ENCODE measurements at regions not wholly inside any gene's neighbourhood (a gene's known extent, or its start where the extent isn't known, plus 50 kb on each side); places are given as distances from the start of the nearest gene placed in this dataset.

DNA sequence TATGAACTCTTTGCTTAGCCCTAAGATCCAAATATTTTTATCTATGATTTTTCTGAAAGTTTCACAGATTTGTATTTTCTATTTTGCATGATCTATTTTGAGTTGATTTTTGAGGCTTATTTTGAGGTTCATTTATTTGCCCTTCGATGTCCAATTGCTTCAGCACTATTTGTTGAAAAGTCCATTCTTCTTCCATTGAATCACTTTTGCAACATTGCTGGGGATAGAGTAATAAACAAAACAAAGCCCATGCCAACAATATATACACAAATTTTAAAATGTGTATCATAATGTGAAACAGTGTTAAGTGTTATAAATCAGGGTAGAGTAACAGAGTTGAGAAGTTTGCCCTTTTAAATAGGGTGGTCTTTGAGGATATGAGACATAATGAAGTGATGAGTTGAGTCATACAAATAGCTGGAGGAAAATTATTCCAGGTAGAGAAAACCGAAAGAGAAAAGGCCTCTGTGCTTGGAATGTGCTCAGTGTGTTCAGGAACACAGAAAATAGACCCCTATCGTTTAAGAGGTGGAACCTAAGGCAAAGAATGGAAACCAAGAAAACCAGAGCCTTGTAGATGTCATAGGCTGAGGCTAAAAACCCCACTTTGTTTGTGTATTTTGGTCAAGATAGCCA, 172.7 kb upstream of the NR5A2 start:
- DNase-seq (ENCODE audit: low read depth): no peak

DNA sequence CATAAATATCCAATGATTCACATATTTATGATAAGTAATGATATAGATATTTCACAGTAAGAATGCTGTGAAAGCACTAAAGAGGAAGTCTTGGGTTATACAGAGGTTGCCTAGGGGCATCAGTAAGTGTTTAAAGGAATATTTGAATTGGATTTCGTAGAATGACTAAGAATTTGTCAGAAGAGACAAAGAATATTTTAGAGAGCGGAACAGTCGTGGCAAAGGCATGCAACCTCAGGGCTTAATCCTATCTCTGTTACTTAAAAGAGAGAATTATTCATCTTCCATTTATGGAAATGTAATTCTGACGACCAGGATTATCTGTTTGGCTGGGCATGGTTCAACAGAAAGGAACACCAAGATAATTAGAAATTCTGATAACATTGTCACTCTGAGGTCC, 171.9 kb upstream of the NR5A2 start:
- DNase-seq (ENCODE audit: low read depth): no peak

DNA sequence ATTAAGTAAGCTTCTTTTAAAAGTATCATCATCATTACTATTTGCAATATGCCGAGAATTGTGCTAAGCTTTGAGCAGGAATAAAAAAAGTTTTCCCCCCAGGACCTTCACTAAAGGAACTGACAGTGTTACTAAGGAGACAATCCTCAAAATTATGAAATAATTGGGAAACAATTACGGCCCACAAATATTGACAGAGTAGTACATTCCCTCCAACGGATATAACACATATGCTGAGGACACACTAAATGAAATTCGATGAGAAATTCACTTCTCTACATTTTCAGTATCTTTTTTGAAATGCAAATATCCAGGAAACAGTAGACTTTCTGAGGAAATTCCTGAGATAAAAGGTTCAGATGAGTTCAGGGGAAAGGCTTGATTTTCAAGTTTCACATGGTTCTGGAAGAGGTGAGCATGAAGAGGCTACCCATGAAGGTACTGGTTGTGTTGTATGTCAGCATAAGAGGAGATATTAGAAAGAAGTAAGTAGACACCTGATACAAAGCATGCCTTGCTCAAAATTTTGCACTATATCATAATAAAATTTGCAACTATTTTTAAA, 171.2 kb upstream of the NR5A2 start:
- no peak for DNase-seq (ENCODE audit: low read depth)

DNA sequence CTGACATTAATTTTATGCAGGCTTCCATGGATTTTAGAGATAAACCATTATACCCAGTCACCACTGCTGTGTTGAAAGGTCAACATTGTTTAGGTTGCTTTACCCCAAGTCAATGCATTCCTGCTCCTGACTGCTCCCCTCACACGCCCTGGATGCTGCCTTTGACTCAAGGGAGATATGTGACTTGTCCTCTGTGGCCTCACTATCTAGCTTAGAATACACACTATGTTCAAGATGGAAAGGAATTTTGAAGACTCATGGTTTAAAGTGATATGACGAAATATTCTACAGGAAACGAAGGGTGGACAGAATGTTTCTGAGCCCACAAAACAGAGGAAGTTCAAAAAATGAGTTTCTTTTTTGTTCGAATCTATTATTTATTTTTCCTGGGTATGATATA, 170.4 kb upstream of the NR5A2 start:
- DNase-seq (ENCODE audit: low read depth): no peak

DNA sequence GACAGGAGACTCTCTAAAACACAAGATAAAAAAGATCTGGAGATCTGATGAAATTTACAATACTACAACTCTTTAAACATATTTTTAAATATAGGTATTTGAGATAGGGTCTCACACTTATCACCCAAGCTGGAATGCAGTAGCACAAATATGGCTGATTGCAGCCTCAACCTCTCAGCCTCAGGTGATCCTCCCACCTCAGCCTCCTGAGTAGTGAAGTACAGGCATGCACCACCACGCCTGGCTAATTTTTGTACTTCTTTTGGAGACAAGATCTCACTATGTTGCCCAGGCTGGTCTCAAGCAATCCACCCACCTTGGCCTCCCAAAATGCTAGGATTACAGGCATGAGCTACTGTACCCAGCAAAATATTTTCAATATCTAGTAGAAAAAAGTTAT, 170.0 kb upstream of the NR5A2 start:
- no peak for DNase-seq (ENCODE audit: low read depth)

DNA sequence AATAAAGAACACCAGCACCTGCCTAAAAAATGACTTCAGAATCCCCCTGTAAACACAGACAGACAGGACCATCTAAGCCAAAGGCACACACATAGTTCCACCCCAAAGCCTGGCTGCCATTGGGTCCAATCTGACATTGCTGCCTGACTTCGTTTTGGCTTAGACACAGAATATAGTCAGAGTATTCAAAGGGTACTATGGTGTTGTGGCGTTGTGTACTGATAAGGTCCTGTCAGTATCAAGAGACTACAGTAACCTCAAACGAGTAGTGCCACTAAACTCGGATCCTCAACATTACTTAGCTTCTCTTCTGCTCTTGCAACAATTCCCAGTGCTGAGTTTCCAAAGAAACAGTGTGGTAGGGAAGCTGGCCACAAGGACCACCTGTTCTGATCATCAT, 169.3 kb upstream of the NR5A2 start:
- DNase-seq (ENCODE audit: low read depth): no peak

DNA sequence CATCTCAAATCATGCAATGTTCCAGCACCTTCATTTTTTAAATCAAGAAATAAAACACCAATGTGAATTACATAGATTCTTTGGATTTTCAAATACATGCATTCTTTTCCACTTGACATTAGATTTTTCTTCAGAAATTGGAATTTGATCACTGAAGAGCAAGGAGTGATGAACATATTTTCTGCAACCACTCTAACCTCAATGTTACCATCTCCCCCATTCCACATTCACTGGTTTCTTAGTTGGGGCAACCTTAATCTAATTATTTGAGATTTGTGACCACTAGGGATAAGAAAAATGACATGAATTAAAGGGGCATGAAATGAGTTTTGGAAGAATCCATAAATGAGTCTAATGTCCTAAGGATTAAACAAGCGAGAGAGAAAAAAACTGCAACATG, 168.7 kb upstream of the NR5A2 start:
- no peak for DNase-seq (ENCODE audit: low read depth)

DNA sequence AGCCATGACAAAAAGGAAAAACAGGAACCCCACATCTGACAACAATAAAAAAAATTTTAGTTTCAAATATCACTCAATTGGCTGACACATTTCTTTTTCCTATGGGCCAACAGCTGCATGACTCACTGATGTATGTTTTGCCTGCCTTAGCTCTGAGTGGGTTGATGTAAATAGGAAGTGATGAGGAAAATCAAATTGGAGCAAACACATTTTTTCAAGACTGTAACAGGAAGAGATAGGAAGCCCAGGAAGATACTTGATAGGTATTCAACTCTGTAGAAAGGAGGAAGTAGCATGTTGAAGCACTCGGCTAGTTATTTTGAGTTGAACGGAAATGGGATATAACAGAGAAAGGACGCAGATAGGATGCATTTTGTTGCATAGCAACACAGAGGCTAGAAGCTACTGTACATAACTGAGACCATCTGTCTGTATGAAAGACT, 168.0 kb upstream of the NR5A2 start:
- no peak for DNase-seq (ENCODE audit: low read depth)

DNA sequence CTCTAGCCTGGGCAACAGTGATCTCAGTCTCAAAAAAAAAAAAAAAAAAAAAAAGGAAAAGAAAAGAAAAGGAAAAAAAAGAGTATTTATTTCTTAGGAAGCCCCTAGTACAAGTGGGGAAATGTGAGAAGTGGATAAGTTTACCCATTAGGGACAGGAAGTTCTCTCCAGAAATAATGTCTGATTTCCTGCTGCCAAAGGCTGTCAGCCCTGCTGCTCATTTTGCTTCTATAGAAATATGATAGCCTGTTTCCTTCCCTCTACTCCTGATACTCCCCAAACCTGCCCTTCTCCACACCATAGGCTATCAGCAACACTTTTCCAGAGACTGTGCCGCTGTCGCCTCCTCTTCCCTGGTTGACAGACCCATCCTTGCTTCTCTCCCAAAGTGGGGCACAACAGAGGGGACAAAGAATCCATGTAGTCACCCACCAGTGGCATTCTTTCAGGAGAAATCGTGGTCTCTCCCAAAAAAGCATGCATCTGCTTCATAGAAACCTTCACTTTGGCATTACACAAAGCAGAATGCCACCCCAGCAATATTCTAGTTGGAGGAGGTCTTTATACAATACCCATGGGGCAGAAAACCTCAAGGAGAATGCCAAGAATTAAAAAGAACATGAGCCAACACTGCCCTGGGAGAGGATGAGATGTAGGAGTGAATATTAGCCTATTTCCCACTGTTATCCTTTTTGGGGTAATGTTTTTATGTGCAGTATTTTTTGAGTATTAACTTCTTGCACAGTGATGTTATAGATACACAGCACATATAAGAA, 166.3 kb upstream of the NR5A2 start:
- DNase-seq (ENCODE audit: low read depth): no peak

DNA sequence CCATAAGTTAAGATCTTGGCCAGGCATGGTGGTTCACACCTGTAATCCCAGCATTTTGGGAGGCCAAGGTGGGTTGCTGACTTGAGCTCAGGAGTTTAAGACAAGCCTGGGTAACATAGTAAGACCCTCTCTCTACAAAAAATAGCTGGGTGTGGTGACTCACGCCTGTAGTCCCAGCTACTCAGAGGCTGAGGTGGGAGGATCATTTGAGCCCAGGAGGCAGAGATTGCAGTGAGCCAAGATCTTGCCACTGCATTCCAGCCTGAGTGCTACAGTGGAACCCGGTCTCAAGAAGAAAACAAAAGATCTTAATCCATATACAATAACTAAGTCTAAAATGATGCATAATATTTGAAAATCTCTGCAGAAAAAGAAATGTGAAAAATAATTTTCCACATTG, 165.5 kb upstream of the NR5A2 start:
- DNase-seq (ENCODE audit: low read depth): no peak

DNA sequence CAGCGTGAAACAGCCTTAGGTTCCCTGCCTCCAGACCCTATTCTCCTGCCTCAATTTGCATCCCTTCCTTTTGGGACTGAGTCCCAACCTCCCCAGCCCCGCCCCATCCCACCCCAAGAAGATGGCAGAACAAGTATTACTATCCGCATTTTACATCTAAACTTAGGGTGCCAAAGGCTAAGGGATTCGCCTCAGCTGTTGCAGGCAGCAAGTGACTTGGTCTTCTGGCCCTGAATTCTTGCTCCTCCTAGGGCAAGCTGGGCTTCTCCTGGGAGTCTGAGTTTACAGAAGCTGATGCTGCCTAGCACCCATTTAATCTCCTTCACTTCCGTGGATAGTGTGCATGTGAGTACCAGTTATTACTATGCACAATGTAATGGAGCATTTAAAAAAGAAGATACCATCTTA, 161.3 kb upstream of the NR5A2 start:
- no peak for DNase-seq (ENCODE audit: low read depth)

DNA sequence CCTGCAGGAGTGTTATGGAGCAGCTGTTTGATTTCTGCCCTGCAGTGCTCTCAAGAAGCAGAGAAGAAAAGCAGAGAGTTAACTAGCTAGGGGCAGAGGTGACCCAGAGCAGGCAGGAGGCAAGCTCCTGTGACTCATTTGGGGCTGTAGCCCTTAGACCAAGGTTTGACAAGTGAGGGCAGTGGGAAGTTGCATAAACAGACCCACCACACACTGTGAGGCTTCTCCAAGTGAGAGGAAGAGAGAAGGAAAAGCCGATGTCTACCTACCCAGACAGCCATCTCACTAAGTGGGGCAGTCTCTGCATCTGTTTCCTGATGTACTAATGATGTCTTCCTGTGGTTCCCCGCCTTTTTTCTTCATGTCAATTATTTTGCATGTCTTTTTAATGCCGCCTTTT, 159.9 kb upstream of the NR5A2 start:
- no peak for DNase-seq (ENCODE audit: low read depth)

DNA sequence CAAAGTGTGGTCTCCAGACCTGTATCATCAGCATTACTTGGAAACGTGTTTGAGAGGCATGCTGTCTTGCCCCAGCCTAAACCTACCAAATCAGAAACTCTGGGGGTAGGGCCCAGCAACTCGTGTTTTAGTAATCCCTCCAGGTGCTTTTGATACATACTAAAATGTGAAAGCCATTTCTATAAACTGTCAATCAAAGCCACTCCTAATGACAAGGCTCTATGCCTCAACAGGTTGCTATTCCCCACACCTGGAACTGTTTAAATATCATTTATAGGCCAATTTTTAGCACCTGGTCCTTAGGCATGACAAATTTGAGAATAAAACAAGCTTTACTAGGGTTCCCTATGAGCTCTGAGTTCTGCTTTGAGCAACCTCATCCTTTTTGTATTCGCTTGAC, 158.7 kb upstream of the NR5A2 start:
- no peak for DNase-seq (ENCODE audit: low read depth)

DNA sequence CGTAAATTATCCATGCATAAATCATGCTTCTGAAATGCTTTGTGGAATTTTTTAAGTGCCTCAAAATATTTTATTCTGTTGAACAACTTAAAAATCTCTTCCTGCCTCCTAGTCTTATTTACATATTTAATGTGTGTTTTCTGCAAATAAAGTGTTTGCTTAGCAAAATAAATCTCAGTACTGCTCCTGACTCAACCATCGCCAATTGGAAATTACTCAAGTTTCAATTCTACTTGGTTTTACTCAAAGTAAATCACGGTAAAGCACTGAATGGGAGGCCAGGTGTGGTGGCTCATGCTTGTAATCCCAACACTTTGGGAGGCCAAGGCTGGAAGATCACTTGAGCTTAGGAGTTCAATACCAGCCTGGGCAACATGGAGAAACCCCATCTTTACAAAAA, 152.2 kb upstream of the NR5A2 start:
- no peak for DNase-seq (ENCODE audit: low read depth)

DNA sequence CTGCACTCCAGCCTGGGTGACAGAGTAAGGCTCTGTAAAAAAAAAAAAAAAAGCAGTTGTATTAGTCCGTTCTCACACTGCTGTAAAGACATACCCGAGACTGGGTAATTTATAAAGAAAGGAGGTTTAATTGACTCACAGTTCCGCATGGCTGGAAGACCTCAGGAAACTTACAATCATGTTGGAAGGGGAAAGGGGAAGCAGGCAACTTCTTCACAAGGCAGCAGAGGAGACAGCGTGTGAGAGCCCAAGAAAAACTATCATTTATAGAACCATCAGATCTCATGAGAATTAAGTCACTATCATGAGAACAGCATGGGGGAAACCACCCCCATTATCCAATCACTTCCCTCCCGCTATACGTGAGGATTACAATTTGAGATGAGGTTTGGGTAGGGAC, 151.7 kb upstream of the NR5A2 start:
- DNase-seq (ENCODE audit: low read depth): no peak

DNA sequence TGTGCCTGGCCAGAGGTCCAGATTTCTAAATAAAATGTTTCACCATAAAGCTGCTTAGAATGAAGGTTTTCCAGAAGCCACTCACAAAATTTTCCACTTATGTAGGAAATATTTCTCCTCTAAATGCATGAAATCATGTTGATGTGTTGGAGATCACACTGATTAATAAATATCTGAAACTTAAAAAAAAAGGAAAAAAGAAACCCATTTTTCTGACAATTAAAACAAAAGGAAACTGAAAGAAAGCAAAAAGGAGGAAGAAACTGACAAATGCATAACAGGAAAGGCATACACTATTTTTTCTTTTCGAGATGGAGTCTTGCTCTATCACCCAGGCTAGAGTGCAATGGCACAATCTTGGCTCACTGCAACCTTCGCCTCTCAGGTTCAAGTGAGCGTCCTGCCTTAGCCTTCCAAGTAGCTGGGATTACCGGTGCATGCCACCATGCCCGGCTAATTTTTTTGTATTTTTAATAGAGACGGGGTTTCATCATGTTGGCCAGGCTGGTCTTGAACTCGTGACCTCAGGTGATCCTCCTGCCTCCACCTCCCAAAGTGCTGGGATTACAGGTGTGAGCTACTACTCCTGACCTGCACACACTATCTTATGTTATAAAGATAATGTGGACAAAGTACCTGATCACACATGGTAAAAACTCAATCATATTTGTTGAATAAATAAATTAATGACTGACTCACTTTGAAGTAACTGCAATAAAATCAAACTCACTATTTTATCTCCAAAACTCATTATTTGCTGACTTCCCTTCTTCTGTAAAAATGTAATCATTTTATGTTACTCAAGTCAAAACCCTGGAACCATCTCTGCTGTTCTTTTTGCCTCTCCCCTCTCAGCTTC, 149.8 kb upstream of the NR5A2 start:
- no peak for DNase-seq (ENCODE audit: low read depth)

DNA sequence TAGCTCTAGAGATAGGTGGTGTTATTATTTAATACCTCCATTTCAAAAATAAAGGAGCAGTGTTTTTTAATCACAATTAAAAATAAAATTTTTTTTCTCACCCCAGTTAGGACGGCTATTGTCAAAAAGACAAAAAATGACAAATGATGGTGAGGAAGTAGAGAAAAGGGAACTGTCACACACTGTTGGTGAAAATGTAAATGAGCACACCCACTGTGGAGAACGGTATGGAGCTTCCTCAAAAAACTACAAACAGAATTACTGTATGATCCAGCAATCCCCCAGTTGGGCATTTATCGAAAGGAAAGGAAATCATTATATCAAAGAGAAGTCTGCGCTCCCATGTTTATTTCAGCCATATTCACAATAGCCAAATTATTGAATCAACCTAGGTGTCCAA, 148.7 kb upstream of the NR5A2 start:
- DNase-seq (ENCODE audit: low read depth): no peak

DNA sequence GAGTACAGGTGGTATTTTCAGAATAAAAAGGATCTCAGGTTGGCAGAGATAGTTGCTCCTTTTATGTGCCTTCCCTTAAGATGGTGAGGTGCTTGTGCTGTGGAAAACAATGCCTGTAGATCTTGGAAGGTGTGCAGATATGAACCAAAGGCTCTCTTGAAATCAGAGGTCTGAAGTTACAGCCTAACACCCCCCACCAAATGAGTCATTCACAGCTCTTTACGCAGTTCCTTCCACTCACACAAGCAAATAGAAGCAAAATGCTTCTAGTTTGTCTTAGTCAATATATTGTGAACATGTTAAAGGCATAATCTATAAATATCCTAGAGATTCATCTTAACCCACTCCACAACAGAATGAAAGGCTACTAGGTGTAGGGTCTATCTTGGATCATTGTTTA, 128.9 kb upstream of the NR5A2 start:
- no peak for DNase-seq (ENCODE audit: low read depth)

DNA sequence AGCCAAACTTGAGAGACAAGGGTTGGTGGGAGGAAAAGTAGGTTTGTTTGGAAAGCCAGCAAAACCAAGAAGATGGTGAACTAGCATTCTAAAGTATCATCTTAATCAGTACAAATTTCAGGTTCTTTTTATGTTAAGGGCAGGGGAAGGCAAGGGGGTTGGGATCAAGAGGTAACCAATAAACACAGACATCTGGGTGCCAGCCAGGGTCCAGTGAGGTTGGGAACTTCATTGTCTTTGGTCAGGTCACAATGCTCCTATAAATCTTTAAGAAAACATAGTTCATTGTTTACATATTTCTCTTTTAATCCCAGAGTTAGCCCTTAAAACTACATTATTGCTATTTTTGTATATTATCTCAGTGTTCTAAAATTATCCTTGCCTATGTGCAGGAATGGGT, 126.2 kb upstream of the NR5A2 start:
- DNase-seq (ENCODE audit: low read depth): no peak

DNA sequence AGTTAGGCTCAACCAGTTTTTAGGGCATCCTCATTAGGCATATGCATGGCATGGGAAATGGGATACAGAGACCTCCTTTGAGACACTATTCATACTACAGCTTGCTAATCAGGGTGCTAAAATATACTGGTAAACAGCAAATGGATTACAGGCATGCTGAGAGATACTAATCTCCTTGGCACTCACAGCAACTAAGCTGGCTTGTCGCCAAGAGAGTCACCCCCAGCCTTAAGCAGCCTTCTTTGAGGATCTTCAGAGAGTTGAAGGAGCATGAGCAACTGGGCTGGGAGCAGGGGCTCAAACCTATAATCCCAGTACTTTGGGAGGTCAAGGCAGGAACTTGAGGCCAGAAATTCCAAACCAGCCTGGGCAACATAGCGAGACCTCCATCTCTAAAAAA, 120.1 kb upstream of the NR5A2 start:
- DNase-seq (ENCODE audit: low read depth): no peak

DNA sequence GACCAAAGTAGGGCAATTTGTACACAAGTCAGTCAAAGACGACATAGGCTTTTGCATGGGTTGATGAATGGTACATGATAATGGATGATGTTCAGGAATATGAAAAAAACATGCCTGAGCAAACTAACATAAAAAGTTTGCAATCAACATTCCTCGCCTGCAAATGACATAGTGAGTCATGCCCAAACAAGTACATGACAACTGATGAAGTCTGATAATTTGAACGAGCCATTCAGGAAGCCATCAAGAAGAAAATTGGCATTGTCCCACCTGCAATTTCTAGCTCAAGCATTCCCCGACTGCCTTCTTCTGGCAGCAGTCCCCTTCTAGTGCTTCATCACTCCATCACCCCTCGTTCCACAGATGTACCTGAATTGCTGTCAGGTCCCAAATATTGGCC, 118.4 kb upstream of the NR5A2 start:
- DNase-seq (ENCODE audit: low read depth): no peak

DNA sequence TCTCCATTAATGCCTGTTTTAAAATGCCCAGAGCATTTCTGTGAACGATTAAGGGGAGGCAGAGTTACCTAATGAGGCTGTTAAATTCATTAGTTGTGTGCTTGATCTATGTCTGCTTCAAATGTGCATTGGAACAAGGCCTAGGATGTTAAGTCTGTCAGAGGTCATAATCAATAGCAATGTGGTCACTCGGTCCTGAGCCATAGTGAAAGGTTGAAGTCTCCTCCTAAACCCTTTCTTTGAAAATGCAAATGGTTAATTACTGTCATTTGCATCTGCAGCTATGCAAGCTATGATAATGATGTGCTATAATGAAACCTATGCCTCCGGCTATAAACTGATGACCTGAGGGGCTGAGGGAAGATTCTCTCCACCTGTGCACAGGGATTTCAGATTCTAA, 114.2 kb upstream of the NR5A2 start:
- DNase-seq (ENCODE audit: low read depth): no peak

DNA sequence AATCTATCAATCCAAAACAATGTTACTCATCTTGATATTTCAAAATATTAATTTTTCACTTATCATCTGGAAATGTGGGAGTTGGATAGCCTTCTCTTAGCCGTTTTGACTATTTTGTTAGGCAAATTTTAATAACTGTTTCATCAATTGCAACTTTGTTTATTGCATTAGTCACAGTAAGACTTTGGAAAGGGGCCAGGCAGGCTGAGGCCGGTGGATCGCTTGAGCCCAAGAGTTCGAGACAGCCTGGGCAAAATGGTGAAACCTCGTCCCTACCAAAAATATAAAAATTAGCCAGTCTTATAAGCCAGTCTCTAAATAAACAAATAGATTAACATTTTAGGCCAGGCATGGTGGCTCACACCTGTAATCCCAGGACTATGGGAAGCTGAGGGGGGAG, 113.0 kb upstream of the NR5A2 start:
- no peak for DNase-seq (ENCODE audit: low read depth)
